OCI-LY1 (cell line): ENCODE measurements at regions not wholly inside any gene's neighbourhood (a gene's known extent, or its start where the extent isn't known, plus 50 kb on each side); places are given as distances from the start of the nearest gene placed in this dataset.

Experiments
- H2AFZ ChIP-seq: fragments of 200-600 bp; sonication (generic), shearing (Covaris generic); 2 replicates; pipeline ENCODE4 v1.6.0; 2014; ENCODE audit warnings: antibody characterized with exemption, mild to moderate bottlenecking, low read length
- H3F3A ChIP-seq: fragments of 200-600 bp; sonication (generic), shearing (Covaris generic); 2 replicates; pipeline ENCODE4 v1.6.0; 2014; ENCODE audit warnings: mild to moderate bottlenecking, antibody characterized with exemption, low read length, moderate library complexity; ENCODE audit not compliant: insufficient read depth
- H3K27ac ChIP-seq: fragments of 200-600 bp; sonication (generic); 2 replicates; pipeline ENCODE4 v1.5.1; 2014; ENCODE audit warnings: low read length, mixed run types, mild to moderate bottlenecking, low read depth; ENCODE audit not compliant: poor library complexity, severe bottlenecking
- H3K27me3 ChIP-seq: fragments of 200-600 bp; sonication (generic); 2 replicates; pipeline ENCODE4 v1.6.0; 2014; ENCODE audit warnings: antibody characterized with exemption, mild to moderate bottlenecking, low read length, moderate library complexity; ENCODE audit not compliant: insufficient read depth
- H3K36me3 ChIP-seq: fragments of 200-600 bp; sonication (generic); 2 replicates; pipeline ENCODE4 v1.6.1; 2014; ENCODE audit warnings: mild to moderate bottlenecking, antibody characterized with exemption, low read length, moderate library complexity, mixed read lengths; ENCODE audit not compliant: insufficient read depth
- H3K4me1 ChIP-seq: fragments of 200-600 bp; sonication (generic); 2 replicates; pipeline ENCODE4 v1.5.1; 2014; ENCODE audit warnings: mild to moderate bottlenecking, low read length, moderate library complexity; ENCODE audit not compliant: insufficient read depth, severe bottlenecking
- H3K4me2 ChIP-seq: fragments of 200-600 bp; sonication (generic), shearing (Covaris generic); 2 replicates; pipeline ENCODE4 v1.6.1; 2014; ENCODE audit warnings: low read length
- H3K4me3 ChIP-seq: fragments of 200-600 bp; sonication (generic); 2 replicates; pipeline ENCODE4 v1.5.1; 2014; ENCODE audit warnings: low read length, low read depth, mild to moderate bottlenecking, mixed read lengths; ENCODE audit not compliant: poor library complexity, severe bottlenecking
- H3K79me2 ChIP-seq: fragments of 200-600 bp; shearing (Covaris generic); 2 replicates; pipeline ENCODE4 v1.6.1; 2016; ENCODE audit warnings: mixed run types, low read length, mixed read lengths; ENCODE audit not compliant: insufficient read depth
- H3K9ac ChIP-seq: fragments of 200-600 bp; sonication (generic), shearing (Covaris generic); 2 replicates; pipeline ENCODE4 v1.6.1; 2014; ENCODE audit warnings: mild to moderate bottlenecking, low read length, mixed read lengths
- H3K9me2 ChIP-seq: fragments of 200-600 bp; sonication (generic), shearing (Covaris generic); 2 replicates; pipeline ENCODE4 v1.6.1; 2014; ENCODE audit warnings: low read depth, mild to moderate bottlenecking, low read length, mixed read lengths
- H3K9me3 ChIP-seq: fragments of 200-600 bp; shearing (Covaris generic); 2 replicates; pipeline ENCODE4 v1.6.1; 2014; ENCODE audit warnings: low read length, mixed read lengths
- H4K20me1 ChIP-seq: fragments of 200-600 bp; sonication (generic), shearing (Covaris generic); 2 replicates; pipeline ENCODE4 v1.6.0; 2016; ENCODE audit warnings: mild to moderate bottlenecking, low read length; ENCODE audit not compliant: insufficient read depth
- EZH2 ChIP-seq: fragments of 200-600 bp; sonication (generic), shearing (Covaris generic); IDR thresholded peaks from 2 replicates; pipeline ENCODE4 v1.8.0; 2017; ENCODE audit warnings: borderline replicate concordance, mixed run types, mild to moderate bottlenecking, antibody characterized with exemption, low read length, moderate library complexity, mixed read lengths
- TF ChIP-seq, protein P1 (sequence below): fragments of 200-600 bp; sonication (generic), shearing (Covaris generic); IDR thresholded peaks from 2 replicates; pipeline ENCODE4 v1.5.1; 2017; ENCODE audit warnings: mild to moderate bottlenecking, antibody characterized with exemption, low read length, moderate library complexity, mixed read lengths

GRCh38 chr13:57450356-57450755, 181.2 kb upstream of the PCDH17 start:
- Histone ChIP-seq H3K4me1 (no peaks in the 10 kb centered on the region), H3K27me3 (no peaks in the 10 kb centered on the region), H3K9ac (no peak overlapping the region), H3K27ac (no peak overlapping the region), H2AFZ (no peak overlapping the region), H4K20me1 (no peaks in the 10 kb centered on the region), H3K9me2 (no peaks in the 10 kb centered on the region), H3F3A (no peaks in the 10 kb centered on the region), H3K9me3 (no peaks in the 10 kb centered on the region), H3K36me3 (no peaks in the 10 kb centered on the region), H3K4me2 (no peak overlapping the region), H3K79me2 (no peaks in the 10 kb centered on the region), H3K4me3 (no peak overlapping the region)
- no peak for TF ChIP-seq EZH2
- TF ChIP-seq, protein P1, sequence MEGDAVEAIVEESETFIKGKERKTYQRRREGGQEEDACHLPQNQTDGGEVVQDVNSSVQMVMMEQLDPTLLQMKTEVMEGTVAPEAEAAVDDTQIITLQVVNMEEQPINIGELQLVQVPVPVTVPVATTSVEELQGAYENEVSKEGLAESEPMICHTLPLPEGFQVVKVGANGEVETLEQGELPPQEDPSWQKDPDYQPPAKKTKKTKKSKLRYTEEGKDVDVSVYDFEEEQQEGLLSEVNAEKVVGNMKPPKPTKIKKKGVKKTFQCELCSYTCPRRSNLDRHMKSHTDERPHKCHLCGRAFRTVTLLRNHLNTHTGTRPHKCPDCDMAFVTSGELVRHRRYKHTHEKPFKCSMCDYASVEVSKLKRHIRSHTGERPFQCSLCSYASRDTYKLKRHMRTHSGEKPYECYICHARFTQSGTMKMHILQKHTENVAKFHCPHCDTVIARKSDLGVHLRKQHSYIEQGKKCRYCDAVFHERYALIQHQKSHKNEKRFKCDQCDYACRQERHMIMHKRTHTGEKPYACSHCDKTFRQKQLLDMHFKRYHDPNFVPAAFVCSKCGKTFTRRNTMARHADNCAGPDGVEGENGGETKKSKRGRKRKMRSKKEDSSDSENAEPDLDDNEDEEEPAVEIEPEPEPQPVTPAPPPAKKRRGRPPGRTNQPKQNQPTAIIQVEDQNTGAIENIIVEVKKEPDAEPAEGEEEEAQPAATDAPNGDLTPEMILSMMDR = no peak

- no peaks in the 10 kb centered on the region for H4K20me1 ChIP-seq
- TF ChIP-seq EZH2 = no peak
- TF ChIP-seq, protein P1 = no peak
- no peaks in the 10 kb centered on the region for H3K27me3 ChIP-seq
- no peaks in the 10 kb centered on the region for H3K36me3 ChIP-seq
- H3K4me2 ChIP-seq = no peak overlapping the region
- H3K9ac ChIP-seq = no peak overlapping the region
- no peaks in the 10 kb centered on the region for H3K79me2 ChIP-seq
- H3K27ac ChIP-seq = no peak overlapping the region
- no peaks in the 10 kb centered on the region for H3K9me3 ChIP-seq
- H3K4me3 ChIP-seq = no peak overlapping the region
- no peaks in the 10 kb centered on the region for H3F3A ChIP-seq
- no peaks in the 10 kb centered on the region for H3K4me1 ChIP-seq
- H2AFZ ChIP-seq = no peak overlapping the region
- no peaks in the 10 kb centered on the region for H3K9me2 ChIP-seq
Measured at GRCh38 chr13:57452228-57452627, 179.3 kb upstream of the PCDH17 start.

- Histone ChIP-seq H3K27ac (no peak overlapping the region), H3K79me2 (no peaks in the 10 kb centered on the region), H4K20me1 (no peaks in the 10 kb centered on the region), H3K9me3 (no peaks in the 10 kb centered on the region), H2AFZ (no peak overlapping the region), H3K4me3 (no peak overlapping the region), H3K4me2 (no peak overlapping the region), H3K4me1 (no peaks in the 10 kb centered on the region), H3K9me2 (no peaks in the 10 kb centered on the region), H3K36me3 (no peaks in the 10 kb centered on the region), H3K9ac (no peak overlapping the region), H3K27me3 (no peaks in the 10 kb centered on the region), H3F3A (no peaks in the 10 kb centered on the region)
- TF ChIP-seq EZH2 = no peak
Measured at GRCh38 chr13:57470491-57470890, 161.1 kb upstream of the PCDH17 start.

GRCh38 chr13:57491318-57491717, 140.2 kb upstream of the PCDH17 start:
- H3K9me2 ChIP-seq = no peaks in the 10 kb centered on the region
- no peaks in the 10 kb centered on the region for H4K20me1 ChIP-seq
- no peak overlapping the region for H3K4me3 ChIP-seq
- H2AFZ ChIP-seq = no peak overlapping the region
- H3K4me2 ChIP-seq = no peak overlapping the region
- no peaks in the 10 kb centered on the region for H3K36me3 ChIP-seq
- TF ChIP-seq, protein P1 = no peak
- no peak for TF ChIP-seq EZH2
- H3K27me3 ChIP-seq = no peaks in the 10 kb centered on the region
- H3K9ac ChIP-seq = no peak overlapping the region
- H3F3A ChIP-seq = no peaks in the 10 kb centered on the region
- no peaks in the 10 kb centered on the region for H3K9me3 ChIP-seq
- H3K79me2 ChIP-seq = no peaks in the 10 kb centered on the region
- H3K4me1 ChIP-seq = no peaks in the 10 kb centered on the region
- H3K27ac ChIP-seq = no peak overlapping the region
